Glomerular visceral epithelial cell (primary cell): ENCODE measurements at regions not wholly inside any gene's neighbourhood (a gene's known extent, or its start where the extent isn't known, plus 50 kb on each side); places are given as distances from the start of the nearest gene placed in this dataset.
"Not testable (repeated sequence)": the region's sequence is repeated elsewhere in the genome, so short reads cannot be mapped to it uniquely, and the experiment has no call there.

Source experiments
- DNase-seq: peaks from one replicate; pipeline ENCODE4 v3.0.0-alpha.2; 2016; ENCODE audit errors: extremely low spot score

DNA sequence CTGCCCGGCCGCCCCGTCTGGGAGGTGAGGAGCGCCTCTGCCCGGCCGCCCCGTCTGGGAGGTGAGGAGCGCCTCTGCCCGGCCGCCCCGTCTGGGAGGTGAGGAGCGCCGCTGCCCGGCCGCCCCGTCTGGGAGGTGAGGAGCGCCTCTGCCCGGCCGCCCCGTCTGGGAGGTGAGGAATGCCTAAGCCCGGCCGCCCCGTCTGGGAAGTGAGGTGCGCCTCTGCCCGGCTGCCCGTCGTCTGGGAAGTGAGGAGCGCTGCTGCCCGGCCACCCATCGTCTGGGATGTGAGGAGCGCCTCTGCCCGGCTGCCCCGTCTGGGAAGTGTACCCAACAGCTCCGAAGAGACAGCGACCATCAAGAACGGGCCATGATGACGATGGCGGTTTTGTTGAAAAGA is 136.6 kb upstream of the PROKR2 start:
- DNase-seq = not testable (repeated sequence)

DNA sequence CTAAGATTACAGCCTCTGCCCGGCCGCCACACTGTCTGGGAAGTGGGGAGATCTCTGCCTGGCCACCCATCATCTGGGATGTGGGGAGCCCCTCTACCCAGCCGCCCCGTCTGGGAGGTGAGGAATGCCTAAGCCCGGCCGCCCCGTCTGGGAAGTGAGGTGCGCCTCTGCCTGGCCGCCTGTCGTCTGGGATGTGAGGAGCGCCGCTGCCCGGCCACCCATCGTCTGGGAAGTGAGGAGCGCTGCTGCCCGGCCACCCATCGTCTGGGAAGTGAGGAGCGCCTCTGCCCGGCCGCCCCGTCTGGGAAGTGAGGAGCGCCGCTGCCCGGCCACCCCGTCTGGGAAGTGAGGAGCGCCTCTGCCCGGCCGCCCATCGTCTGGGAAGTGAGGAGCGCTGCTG is 135.9 kb upstream of the PROKR2 start:
- not testable (repeated sequence) for DNase-seq

GRCh38 chr20:5452286-5452685 is 135.5 kb upstream of the PROKR2 start:
- not testable (repeated sequence) for DNase-seq

DNA sequence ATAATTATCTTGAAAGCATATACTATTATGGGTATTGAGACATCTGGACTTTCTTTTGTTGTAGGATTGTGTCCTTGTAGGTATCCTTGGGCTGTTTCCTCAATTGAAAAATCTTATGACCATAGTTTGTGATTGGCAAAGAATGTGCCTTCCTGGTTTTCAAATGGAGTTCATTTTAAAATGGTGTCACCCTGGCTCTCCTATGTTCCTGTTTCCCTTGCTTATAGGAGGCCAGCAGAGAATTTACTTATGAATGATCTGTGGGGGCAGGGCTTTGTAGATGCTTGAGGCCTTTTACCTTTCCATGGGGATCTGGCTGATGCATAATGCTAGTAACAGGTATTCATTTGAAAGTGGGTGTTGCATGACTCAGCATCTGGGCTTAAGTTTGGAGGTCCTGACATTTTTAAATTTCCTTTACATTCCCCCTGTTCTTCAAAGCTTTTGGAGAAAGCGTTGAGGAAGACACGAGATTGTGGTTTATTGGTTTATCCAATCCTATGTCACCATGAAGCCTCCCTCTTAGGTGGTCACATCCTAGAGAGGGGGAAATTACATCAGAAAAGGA is 135.0 kb upstream of the PROKR2 start:
- DNase-seq = no peak

GRCh38 chr20:5448449-5449118 is 131.8 kb upstream of the PROKR2 start:
- DNase-seq = peak; percentile 56

- DNase-seq = no peak
These were observed 130.4 kb upstream of the PROKR2 start for GRCh38 chr20:5447188-5447587.

- no peak for DNase-seq
These were observed 128.9 kb upstream of the PROKR2 start for GRCh38 chr20:5445611-5446010.

- no peak for DNase-seq
These were observed 125.3 kb upstream of the PROKR2 start for GRCh38 chr20:5442101-5442500.

DNA sequence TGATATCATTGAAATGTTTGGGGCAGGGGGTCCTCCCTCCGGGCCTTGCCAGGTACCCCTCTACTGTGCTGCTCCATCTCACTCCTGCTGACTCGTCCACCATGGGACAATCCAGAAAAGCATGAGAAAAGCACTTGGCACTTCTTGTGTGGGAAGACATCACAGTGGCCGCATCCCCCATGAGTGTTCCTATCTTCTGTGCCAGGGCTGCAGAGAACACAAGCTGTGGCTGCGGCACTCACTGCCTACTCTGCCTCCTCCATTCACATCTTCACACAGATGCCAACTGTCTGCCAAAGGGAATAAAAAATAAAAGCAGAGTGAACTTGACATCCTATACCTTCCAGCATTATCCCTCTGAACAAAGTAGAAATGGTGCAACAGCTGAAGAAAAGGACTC is 117.4 kb upstream of the PROKR2 start:
- DNase-seq = no peak

- DNase-seq = no peak
These were observed 116.6 kb upstream of the PROKR2 start for GRCh38 chr20:5433352-5433751.

DNA sequence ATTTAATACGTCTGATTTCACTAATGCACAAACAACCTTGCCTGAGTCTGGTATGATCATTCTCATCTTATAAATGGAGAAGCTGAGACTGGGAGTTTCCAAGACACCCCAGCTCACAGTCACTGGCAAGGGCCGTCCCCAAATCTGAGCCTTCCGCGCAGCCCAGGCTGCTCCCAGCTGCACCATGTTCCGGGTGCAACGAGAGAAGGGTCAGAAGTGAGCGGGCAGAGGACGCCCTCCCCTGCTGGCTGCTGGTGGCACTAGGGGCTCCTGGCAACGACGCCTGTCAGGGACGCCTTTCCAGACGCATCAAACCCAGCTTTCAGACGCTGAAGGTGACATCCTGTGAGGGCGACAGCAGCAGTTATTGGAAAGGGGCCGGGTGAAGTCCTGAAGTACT is 115.3 kb upstream of the PROKR2 start:
- no peak for DNase-seq

- no peak for DNase-seq
These were observed 113.9 kb upstream of the PROKR2 start for GRCh38 chr20:5430670-5431069.

DNA sequence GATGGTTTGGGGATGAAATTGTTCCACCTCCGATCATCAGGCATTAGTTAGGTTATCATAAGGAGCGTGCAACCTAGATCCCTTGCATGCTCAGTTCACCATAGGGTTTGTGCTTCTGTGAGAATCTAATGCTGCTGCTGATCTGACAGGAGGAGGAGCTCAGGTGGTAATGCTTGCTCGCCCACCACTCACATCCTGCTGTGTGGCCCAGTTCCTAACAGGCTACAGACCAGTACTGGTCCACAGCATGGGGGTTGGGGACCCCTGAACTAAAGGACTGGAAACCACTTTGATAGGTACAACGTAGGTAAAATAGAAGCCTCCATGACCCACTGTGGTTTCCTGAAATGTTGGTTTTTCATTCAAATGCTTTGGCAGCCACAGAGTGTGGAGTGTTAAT is 109.3 kb upstream of the PROKR2 start:
- DNase-seq = no peak

DNA sequence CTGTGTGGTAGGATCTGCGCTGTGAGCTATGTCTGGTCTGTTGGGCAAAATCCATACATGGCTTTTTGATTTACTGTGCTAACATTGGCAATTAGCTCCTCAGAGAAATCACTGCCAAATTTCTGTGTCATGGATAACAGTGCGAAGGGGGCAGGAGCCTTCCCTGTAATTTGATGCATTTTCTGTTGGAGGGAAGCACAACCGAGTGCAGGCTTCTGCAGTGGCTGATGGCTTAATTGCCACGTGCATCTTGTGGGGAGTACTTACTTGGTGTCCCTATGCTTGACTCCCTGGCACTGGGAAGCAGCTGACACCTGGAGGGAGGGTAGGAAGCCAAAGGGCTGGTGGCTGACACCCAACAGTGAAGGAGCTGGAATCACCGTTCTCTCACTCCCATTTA is 99.3 kb upstream of the PROKR2 start:
- DNase-seq = no peak

- no peak for DNase-seq
These were observed 96.6 kb upstream of the PROKR2 start for GRCh38 chr20:5413394-5413793.

- no peak for DNase-seq
These were observed 93.7 kb upstream of the PROKR2 start for GRCh38 chr20:5410470-5410869.

DNA sequence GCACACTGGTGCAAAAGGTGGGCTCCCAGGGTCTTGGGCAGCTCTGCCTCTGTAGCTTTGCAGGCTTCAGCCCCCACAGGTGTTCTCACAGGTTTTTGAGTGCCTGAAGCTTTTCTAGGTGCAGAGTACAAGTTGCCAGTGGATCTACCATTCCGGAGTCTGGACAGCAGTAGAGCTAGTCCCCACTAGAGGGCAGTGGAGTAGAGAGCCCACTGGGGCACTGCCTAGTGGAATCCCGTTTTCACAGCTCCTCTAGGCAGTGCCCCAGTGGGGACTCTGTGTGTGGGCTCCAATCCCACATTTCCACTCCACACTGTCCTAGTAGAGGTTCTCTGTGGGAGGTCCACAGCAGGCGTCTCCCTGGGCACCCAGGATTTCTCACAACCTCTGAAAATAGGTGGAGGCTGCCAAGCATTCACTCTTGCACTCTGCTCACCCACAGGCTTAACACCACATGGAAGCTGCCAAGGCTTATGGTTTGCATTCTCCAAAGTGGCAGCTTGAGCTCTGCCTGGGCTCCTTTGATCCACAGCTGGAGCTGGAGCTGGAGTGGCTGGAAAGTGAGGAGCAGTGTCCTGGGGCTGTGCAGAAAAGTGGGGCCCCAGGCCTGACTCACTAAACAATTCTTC is 86.3 kb upstream of the PROKR2 start:
- peak; percentile 24 for DNase-seq

DNA sequence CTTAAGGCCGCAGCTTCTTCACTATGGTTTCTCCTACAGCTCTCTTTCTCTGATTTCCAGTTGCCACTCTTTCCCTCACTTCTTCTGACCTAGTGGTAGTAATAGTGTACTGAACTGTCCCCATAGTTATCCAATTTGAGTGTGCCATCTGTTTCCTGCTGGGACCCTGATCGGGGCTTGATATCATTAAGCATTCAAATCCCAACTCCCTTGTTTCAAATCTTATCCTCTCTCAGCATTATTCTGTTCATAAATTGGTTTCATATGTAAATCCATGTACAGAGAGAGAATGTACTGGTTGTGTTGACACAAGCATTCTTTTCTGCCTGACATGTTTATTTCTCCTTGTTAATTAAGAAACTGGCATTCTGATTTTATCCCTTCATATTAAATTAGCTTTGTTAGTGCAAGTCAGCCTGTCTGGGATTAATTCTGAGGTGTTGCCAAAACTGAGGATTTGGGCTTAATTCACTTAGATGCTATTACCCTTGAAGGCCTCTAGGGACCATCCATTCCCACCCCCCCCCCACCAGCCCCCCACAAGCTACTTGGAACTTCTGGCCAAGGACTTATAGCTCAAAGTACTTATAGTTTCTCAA is 84.6 kb upstream of the PROKR2 start:
- no peak for DNase-seq

DNA sequence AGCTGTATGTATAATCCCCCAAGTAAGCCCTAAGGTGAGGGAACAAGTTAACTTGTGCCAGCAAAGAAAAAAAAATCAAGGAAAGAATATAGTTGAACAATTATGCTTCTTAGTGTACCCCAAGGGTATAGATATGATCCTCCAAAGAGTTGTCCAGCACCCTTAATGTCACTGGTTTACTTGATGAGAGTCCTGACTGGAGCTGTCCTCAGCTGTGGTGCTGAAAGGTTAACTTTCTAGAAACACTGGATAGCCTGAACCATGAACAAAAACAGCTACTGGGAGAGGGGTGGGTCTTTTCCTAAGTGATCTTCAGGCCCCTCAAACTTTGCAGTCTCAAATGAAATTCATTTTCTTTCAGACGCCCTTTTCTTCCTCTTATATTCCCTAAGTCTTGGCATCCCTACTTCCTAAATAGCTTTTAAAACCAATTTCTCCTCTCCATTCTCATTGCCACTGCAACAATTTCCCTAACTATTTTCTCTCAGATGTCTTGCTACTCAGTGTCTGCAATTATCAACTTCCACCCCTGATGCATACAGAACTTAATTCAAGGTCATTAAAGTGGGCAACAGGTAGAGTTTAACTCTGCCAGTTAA is 83.5 kb upstream of the PROKR2 start:
- DNase-seq = peak; percentile 9

- peak; percentile 12 for DNase-seq
These were observed 80.6 kb upstream of the PROKR2 start for GRCh38 chr20:5397393-5397792.

DNA sequence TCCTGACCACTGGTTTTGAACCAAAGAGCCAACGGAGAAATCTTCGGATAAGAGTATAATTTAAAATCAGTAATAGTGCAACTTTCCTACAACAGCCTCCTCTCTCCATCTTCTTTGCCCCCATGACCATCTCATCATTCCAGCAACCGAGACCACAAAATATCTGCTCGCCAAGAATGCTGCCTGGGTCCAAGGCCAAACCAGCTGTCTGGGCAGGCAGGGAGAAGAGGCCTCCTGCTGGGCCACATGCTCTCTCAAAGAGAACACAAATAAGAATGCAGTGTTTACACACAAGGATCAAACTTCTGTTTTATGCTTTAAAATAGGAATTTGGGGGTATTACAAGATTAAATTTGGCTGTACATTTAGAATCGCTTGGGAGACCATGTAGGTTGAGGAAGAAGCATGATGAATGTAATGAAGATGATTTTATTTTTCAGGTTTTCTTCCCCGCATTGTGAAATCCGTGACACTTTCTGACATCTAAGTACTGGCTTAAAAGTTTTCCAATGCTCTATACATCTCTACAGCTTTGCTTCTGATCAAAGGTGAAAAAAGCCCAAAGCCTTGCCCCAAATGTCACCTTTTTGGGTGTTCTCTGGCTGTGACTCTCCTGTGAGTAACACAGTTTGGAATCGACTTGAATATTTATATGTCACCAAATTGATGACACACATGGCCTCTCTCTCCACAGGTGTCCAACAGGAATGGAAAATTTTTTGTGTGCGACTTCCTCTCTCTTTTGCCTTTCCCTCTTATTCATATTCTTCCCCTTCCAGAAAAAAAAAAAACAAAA is 79.4 kb upstream of the PROKR2 start:
- no peak for DNase-seq
